Activated T-cell treated with anti-CD3 and anti-CD28 coated beads for 1 hour (primary cell): ENCODE measurements at regions not wholly inside any gene's neighbourhood (a gene's known extent, or its start where the extent isn't known, plus 50 kb on each side); places are given as distances from the start of the nearest gene placed in this dataset.

Experiments
- DNase-seq: peaks from one replicate; pipeline ENCODE4 v3.0.0-alpha.2; 2020; ENCODE audit warnings: low read depth

- no peak for DNase-seq
Observed at GRCh38 chr5:175034924-175035323, 310.5 kb downstream of the MSX2 start.

GRCh38 chr5:175032741-175033151 lies 308.4 kb downstream of the MSX2 start:
- no peak for DNase-seq

GRCh38 chr5:175032013-175032412 lies 307.6 kb downstream of the MSX2 start:
- DNase-seq: no peak

GRCh38 chr5:175027390-175027789 lies 303.0 kb downstream of the MSX2 start:
- DNase-seq: no peak

GRCh38 chr5:175025077-175025476 lies 300.7 kb downstream of the MSX2 start:
- DNase-seq: no peak

GRCh38 chr5:175021841-175022625 lies 297.7 kb downstream of the MSX2 start:
- no peak for DNase-seq

GRCh38 chr5:175021321-175021720 lies 296.9 kb downstream of the MSX2 start:
- DNase-seq: no peak

- DNase-seq: no peak
Observed at GRCh38 chr5:175015028-175015685, 290.8 kb downstream of the MSX2 start.

GRCh38 chr5:175013251-175013650 lies 288.9 kb downstream of the MSX2 start:
- no peak for DNase-seq

GRCh38 chr5:175012267-175012666 lies 287.9 kb downstream of the MSX2 start:
- no peak for DNase-seq

GRCh38 chr5:175003531-175003930 lies 279.1 kb downstream of the MSX2 start:
- DNase-seq: no peak

GRCh38 chr5:175001876-175002645 lies 277.7 kb downstream of the MSX2 start:
- DNase-seq: no peak

- DNase-seq: no peak
Observed at GRCh38 chr5:175001311-175001710, 276.9 kb downstream of the MSX2 start.

- no peak for DNase-seq
Observed at GRCh38 chr5:174999581-174999980, 275.2 kb downstream of the MSX2 start.

- no peak for DNase-seq
Observed at GRCh38 chr5:174998131-174998730, 273.8 kb downstream of the MSX2 start.

- DNase-seq: no peak
Observed at GRCh38 chr5:174997688-174998087, 273.3 kb downstream of the MSX2 start.

GRCh38 chr5:174996941-174997340 lies 272.6 kb downstream of the MSX2 start:
- no peak for DNase-seq

GRCh38 chr5:174995827-174996226 lies 271.4 kb downstream of the MSX2 start:
- DNase-seq: no peak

- DNase-seq: no peak
Observed at GRCh38 chr5:174991847-174992246, 267.5 kb downstream of the MSX2 start.

GRCh38 chr5:174990909-174991308 lies 266.5 kb downstream of the MSX2 start:
- DNase-seq: no peak

- no peak for DNase-seq
Observed at GRCh38 chr5:174987443-174988012, 263.1 kb downstream of the MSX2 start.

GRCh38 chr5:174984863-174985262 lies 260.5 kb downstream of the MSX2 start:
- no peak for DNase-seq
